Stromal cell of bone marrow (primary cell): ENCODE measurements at regions not wholly inside any gene's neighbourhood (a gene's known extent, or its start where the extent isn't known, plus 50 kb on each side); places are given as distances from the start of the nearest gene placed in this dataset.

Experiments used
- DNase-seq: peaks from one replicate; pipeline ENCODE4 v3.0.0-alpha.2; 2012; ENCODE audit warnings: low read depth

DNA sequence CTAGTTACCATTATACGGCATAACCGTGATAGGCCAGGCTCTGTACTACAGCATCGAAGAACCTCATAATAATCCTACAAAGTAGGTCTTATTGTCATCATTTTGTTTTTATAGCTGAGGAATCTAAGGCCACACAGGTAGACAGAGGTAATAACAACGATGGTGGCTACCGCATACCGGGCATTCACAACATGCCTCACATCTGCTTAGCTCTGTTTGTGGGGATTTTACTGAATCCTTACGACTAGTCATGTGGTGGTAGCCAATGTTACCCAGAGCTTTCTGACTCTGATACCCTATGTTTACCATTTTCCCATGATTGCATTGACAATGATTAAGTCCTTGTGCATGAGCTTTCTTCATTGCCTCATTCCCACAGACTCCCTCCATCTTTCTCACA lies 269.4 kb downstream of the TCF7L2 start:
- no peak for DNase-seq

DNA sequence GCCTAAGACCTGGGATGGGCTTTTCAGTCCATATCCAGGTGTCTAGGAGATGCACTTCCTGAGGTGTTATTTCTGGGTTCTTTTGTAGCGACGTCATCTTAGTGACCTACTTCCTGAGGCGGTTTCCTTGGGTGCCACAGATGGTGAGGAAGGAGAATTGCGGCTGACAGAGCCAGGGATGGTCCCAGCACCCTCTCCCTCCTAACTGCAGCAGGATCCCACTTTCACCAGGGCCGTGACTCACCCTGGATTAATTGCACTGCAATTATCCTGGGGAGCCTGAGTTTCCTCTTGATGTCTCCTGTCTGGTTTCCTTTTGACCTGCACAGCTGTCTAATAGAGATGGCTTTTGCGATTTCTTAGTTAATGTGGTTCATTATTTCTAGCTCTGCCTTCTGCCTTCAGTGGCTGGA lies 271.7 kb downstream of the TCF7L2 start:
- no peak for DNase-seq

DNA sequence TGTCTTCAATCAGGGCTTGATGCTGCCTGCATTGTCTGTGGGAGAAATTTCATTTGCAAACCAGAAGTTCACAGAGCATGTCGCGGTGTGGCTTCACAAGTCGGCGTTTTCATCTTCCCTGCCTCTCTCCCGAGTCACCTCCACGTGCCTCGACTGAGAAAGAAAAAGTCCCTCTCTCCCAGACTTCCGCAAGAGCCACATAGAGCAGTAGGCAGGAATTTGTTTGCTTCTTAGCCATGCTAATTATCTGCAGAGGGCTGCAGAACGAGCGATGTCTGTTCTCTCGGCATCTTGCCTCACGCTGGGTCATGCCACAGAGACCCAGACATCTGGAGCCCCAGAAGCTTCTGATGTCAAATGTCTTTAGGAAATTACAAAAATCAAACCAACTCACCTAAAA lies 272.2 kb downstream of the TCF7L2 start:
- no peak for DNase-seq

DNA sequence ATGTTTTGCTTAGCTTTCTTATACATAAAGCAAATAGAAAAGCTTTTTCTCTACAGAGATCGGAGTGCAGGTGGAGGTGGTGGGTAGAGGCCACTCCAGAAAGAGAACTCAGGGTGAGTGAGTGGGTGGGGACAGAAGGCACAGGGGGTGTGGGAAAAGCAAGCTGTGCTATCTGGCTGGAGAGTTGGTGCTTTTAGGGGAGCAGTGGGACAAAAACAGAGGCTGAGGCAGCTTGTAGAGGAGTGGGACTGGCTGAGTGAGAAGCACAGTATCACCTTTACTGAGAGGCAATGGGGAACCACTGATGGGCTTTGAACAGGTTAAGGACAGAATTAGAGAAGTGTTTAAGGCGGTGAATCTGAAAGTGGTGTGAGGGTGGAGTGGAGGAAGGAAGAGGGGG lies 275.3 kb downstream of the TCF7L2 start:
- no peak for DNase-seq

DNA sequence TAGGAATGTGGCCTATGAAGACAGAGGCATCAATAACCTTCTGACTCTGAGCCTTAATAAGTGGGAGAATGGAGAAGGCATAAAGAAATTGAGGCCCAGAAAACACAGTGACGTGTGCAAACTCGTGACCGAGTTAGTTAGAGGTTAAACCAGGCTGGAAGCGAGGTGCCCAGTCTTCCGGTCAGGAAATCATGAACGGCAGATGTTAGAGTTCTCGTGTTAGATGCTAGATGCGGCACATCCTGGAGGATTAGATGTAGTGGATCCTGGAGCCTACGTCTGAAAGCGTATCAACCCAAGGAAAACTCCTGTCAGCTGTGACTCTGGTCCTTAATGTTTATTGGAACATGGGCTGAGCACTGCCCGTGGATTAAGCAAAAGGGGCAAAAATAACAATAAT lies 275.9 kb downstream of the TCF7L2 start:
- DNase-seq, result no peak

DNA sequence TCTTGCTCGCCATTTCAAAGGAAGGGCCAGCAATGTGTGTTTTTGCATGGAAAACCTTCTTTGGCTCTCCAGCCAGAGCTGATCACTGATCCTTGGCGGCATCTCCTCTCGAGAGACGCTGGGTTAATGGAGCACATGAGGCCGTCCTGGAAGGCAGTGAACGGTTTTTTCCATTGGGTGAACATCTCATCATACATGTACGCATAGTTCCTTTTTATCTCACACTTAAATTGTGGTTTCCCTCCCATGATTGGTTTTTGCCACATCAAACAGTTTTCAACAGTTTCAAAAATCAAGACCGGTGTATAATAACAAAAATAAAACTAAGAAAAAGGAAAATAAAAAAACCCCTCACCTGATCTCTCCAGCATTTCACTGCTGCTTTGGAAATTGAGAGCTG lies 276.4 kb downstream of the TCF7L2 start:
- DNase-seq, result no peak

DNA sequence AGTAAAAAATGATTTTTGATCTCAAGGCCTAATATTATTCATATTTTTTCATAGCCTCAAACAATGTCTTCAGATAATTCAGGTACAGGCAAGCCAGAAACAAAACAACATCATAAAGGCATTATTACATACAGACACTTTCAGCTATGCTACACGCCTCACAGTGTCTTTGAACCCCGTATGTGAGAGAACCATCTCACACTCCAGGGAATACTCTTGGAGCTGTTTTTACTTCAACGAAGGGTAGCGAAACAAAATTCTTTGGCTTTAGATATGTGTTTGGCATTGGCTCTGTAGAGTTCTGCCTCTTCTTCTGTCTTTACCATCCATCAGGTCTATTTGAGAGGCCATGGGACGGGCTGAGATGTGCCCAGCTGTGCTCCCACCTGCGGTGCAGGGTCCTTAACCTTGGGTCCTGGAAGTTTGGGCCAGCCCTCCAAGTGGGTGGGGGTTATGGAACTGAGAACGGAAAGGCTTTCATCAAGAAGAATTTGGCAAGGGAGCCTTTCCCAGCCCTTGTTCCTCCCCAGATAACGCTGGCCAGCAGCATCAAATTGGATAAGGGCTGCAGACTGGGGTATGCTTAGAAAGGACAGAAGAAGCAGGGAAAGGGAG lies 276.9 kb downstream of the TCF7L2 start:
- no peak for DNase-seq

DNA sequence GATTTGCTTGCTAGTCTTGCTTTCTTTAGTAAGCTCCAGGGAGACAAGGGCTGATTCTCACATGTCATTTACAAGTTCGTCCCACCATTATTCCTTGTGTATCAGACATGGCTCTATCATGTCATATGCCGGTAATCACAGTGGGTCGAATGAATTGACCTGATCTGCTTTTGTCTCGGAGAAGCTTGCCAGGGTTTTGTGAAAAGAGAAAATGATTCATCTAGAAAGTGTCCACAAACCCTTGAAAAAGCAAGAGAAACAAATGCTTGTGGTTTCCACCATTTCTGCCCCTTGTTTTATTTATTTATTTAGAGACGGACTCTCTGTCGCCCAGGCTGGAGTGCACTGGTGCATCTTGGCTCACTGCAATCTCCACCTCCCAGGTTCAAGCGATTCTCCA lies 278.5 kb downstream of the TCF7L2 start:
- peak; percentile 47 for DNase-seq

DNA sequence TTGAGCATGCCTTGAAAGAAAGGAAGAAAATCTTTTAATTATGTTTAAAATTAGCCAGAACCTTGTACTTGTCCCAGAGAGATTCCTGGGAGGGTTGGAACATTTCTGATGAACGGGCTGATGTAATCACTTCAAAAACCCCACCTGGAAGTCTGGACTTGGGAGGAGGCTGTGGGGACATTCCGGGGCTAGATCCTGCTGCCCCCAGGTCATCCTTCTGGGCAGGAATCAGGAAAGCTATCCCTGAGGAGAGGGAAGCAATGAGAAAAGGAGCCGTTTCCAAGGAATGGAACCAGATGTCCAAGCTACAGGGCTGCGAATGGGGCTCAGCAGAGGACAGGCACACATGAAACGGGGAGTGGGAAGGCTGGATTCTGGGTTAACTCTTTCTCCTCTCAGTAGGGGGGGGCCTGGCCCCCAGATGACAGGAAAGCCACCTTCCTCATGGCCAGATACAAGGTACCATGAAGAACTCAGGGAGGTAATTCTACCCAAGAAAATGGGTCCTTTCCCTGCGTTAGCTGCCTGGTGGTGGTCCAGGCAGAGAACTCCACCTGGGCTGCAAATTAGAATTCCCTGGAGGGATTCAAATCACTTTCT lies 280.1 kb downstream of the TCF7L2 start:
- no peak for DNase-seq

DNA sequence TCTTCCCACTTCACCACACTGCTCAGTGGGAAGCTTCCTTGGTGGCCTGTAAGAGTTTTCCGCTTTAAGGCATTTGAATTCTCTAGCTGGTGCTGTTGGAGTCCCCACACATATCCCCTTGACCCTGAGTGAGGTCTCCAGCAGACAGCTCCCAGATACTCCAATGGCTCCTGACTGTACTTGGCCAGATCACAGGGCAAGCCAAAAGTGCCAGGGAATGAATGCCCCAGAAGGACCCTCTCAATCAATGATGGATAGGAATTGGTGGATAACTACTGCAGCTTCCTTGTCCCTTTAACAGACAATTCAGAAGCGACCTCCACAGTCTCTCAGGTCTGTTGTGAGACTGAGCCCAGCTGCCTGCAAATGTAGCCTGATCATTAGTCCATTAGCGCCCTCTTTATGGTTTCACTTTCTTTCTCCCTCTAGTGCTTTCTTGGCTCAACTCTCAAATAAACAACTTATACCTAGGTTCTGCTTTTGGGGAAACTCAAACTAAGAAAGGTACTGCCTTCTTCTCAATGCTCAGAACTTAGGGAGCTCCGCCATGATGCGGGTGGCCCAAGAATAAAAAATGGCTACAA lies 283.0 kb downstream of the TCF7L2 start:
- DNase-seq, result no peak

DNA sequence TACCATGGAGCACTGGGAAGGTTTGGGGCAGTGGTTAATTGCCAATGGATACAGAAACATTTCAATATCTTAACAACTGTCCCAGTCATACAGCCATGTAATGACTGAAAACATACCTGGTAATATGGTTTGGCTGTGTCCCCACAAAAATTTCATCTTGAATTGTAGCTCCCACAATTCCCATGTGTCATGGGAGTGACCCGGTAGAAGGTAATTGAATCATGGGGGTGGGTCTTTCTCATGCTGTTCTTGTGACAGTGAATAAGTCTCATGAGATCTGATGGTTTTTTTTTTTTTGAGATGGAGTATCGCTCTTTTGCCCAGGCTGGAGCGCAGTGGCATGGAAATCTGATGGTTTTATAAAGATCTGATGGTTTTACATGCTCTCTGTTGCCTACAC lies 284.4 kb downstream of the TCF7L2 start:
- DNase-seq, result no peak

DNA sequence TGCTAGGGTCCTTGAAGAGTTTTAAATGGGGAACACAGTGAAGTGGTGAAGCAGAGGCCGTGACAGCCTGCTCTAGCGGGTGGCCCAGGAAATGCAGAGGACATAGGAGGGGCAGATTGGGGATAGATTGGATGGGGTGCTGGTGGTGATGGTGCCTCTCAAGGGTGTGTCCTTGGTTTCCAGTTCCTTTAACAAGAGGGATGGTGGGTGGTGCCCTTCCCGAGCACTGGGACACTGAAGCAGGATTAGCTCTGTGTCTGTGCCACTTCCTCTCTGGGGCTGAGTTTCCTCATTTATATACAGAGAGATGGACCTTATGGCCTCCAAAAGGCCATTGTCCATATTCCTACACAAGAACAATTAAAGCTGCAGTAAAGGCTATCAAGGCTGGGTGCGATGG lies 285.5 kb downstream of the TCF7L2 start:
- no peak for DNase-seq

DNA sequence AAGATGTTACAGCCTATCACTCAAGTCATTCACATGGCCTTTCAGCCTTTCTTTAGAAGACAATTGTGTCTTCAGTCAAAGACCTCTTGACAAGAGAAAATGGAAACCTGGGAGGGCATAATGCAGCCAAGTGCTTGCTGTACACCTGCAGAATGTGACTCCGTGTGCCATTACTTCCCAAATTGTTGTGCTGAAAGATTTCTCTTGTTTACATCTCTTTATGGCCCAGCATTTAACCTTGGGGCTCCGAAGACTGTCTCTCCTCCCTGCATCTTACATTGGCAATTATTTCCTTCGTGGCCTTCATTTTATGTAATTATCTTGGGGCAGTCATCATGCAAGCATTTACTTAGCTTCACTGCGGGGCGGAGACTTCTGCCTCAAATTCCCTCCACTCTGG lies 287.0 kb downstream of the TCF7L2 start:
- DNase-seq, result no peak

DNA sequence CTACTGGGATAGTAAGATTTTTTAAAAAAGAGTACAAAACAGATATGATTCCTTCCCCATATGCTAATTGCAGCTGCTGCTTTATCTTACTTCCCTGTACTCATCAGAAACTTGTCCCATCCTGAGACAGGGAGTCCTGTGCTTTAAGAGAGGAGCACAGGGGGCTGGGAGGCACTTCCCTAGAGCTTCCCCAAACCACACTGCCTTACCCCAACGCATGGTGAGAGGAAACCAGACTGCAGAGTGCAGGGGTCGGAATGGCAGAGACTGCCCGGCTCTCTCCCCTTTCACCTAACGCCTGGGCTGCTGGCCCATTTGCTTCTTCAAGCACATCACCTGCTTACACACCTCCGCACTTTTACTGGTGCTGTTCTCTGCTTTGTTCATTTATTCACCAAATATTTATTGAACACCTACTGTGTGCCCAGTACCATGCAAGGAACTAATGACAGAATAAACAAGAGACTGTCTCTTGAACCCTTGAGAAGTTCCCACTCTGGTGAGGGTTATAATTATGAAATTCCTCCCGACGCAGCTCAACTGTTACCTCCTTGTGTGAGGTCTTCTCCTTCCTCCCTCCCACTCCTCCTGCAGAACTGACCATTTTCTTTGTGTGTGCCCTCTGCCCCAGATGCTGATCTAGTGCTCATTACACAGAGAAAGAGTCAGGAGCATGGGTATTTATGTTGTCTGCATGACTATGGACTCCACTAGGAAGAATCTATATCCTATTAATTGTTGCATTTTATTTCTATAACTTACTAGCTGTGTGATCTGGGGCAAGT lies 289.7 kb downstream of the TCF7L2 start:
- DNase-seq, result no peak

DNA sequence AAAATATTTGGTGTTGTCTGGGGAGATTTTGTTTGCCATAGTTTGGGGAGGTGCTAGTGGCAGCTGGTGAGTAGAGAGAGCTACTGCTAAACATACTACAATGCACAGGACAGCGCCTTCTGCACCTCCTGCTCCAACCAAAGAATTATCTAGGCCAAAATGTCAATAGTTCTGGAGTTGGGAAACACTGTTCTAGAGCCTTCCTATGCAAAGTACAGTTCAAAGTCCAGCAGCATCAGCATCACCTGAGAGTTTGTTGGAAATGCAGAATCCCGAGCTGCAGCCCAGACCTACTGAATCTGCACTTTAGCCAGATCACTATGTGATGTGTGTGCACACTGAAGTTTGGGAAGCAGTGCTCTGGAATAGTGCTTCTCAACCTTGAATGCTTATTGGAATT lies 290.7 kb downstream of the TCF7L2 start:
- no peak for DNase-seq

DNA sequence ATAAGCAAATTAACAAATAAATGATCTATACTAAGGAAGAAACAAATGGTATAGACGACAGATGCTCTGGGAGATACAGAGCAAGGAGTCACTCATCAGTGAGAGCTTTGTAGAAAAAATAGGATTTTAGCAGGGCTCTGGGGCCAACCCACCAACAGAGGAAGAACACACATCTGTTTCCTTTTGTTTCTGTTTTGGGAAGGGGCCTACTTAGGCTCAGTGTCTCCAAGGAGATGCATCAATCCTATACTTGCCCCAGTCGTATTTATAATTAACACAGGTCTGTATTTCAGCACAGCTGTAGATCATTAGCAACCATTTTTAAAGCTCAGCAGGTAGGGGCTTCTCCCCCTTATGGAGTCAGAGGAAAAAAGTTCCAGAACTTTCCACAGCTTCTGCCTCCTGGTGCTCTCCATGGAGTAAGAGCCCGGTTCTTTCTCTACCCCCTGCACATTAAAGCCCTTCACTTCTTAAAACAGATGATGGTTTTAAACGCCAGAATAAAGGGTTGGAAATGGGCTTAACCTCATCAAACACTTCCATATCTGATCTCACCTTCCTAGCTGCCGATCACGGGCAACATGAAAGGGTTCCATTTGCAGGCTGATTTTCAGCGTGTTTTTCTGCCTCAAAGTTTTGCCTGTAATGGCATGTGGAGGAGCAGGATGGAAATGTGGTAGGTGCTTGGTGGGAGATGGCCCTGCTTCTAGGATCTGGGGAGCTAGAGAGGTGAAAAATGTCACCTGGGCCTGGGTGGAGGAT lies 291.7 kb downstream of the TCF7L2 start:
- DNase-seq, result no peak

DNA sequence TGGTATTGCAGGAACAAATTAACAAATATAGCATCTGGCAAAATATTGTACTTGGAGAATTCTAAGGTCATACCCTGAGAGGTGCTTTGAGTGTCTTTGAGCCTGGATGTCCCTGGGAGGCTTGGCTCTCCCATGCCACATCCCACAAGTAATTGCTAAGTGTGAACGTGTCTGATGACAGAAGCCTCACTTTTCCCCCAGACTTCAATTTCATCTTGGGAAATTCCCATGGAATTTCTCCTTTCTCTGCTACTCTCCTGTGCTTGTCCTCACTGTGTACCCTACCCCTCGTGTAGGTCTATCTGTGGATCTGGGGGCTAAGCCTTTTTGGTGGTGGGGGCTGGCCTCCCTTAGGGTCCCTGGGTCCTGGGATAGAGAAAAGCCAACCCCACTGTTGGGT lies 293.3 kb downstream of the TCF7L2 start:
- DNase-seq, result no peak

DNA sequence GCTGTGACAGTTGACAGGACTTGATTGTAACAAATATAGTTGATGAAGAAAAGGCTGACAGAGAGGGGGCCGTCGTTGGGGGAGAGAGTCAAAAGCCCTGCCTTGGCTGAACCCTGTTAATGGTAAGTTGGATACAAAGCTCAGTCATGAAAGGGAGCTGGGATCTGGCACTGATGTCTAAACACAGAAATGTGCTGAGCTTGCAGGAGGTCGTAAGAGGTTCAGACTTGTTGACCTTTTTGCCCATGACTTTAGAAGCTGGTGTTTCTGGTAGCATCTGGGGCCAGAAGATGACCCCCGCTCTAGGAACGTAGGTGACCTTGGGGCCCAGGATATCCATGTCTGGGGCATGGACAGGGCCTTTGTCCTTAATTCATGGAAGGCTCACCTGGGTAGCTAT lies 294.7 kb downstream of the TCF7L2 start:
- no peak for DNase-seq

DNA sequence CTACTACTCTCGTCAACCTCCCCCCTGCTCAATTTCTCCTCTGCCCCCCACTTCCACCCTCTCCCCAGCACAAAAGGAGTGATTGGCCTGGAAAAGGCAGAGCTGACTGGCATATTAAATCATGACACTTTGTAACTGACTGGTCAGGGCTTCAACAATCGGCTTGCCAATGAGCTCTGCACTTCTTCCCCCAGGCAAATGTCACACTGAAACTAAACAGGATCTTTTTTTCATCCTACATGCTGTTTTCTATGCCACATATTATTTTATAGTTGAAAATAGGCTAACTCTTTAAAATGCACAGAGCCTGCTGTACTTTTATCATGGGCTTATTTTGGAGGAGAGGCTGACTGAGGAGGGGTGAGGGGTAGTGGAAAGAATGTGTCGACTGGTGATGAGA lies 295.2 kb downstream of the TCF7L2 start:
- DNase-seq, result no peak

DNA sequence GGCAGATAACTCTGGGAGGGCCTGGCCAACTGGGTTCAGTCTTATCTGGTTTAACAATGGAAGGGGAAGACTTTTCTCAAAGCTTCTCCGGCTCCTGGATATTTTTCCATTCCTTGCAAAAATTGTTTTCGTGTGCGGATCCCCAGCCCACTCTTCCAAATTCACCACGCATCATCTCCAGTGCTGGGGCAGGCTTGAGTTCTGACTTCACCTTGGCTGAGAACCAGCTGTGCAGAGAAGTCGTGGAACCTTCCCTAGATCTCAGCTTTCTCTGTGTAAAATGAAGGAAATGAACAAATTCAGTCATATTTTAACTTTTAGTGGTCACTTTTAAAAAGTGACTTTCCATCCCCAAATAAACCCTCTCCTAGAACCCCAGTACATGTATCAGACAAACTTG lies 297.0 kb downstream of the TCF7L2 start:
- no peak for DNase-seq

DNA sequence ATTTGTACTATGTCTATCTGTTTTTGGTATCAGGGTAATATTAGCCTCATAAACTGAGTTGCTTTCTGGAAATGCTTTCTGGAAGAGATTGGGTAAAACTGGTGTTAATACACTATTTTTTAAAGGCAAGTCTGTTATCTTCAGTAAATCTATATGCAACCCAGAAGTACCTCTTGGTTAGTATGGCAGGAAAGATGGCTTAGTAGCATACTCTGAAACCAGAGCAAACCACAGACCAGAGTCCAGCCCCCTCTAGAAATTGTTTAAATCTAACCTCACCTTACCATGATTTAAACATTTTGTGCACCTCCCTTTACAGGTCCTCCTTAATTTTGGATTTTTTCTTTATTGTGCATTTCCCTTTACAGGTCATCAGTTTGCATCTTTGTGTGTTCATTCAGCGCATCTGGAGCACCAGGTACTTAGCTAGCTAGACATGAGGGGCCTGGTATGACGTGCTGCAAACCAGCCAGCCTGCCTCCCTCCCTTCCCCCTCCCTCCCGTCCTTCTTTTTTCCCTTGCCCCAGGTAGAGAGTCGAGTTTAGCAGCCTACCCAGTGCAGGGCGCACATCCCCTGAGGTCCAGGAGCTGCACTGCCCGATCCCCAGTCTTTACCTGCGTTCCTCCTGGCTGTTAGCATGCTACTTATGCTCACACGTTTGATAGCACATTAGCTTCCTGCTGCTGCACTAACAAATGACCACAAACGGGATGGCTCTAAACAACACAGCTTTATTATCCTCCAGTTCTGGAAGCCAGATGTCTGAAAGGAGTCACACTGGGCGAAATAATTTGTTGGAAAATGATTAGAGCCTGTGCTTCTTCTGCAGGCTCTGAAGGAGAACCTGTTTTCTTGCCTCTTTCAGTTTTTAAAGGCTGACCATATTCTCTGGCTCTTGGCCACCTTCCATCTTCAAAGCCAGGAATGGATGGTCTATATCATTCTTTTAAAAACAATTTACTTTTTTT lies 299.9 kb upstream of the HABP2 start:
- DNase-seq, result no peak
